Esophagus squamous epithelium (tissue), 4 donors: ENCODE measurements at regions not wholly inside any gene's neighbourhood (a gene's known extent, or its start where the extent isn't known, plus 50 kb on each side); places are given as distances from the start of the nearest gene placed in this dataset.

ENCODE experiments used
- CTCF ChIP-seq, 6 experiments: fragments of 450-650 bp in 4 of 6; fragments of 200-600 bp in 2 of 6; sonication (generic) in 2 of 6; IDR thresholded peaks; one replicate each; pipeline ENCODE4 v1.5.1; 2016 to 2019; ENCODE audit warnings: antibody characterized with exemption in 6 of 6, mild to moderate bottlenecking in 4 of 6, moderate library complexity in 4 of 6
- POLR2A ChIP-seq, 4 donors: fragments of 450-650 bp; IDR thresholded peaks; one replicate each; pipeline ENCODE4 v1.6.1; 2017; ENCODE audit warnings: antibody characterized with exemption in 4 of 4, mild to moderate bottlenecking in 4 of 4, moderate library complexity in 3 of 4

- TF ChIP-seq CTCF (IDR thresholded peaks at IDR 0.05) (no peak), POLR2A (IDR thresholded peaks at IDR 0.05) (no peak)
These were observed 123.6 kb upstream of the PPP1R26 start for GRCh38 chr9:135356021-135356420.
